SK-N-SH treated with all-trans-retinoic acid at 6 μM for 48 hours (cell line): ENCODE measurements at regions not wholly inside any gene's neighbourhood (a gene's known extent, or its start where the extent isn't known, plus 50 kb on each side); places are given as distances from the start of the nearest gene placed in this dataset.

ENCODE experiments used
- CREB5 ChIP-seq: fragments of 250-450 bp; sonication (Bioruptor Pico); IDR thresholded peaks from 2 replicates; pipeline ENCODE4 v1.5.1; 2020; ENCODE audit warnings: low read depth, mild to moderate bottlenecking, moderate library complexity
- CSDC2 ChIP-seq: fragments of 250-450 bp; sonication (Bioruptor Pico); IDR thresholded peaks from 2 replicates; pipeline ENCODE4 v1.5.0; 2020; ENCODE audit warnings: mild to moderate bottlenecking, moderate library complexity
- OSR1 ChIP-seq: fragments of 250-450 bp; sonication (Bioruptor Pico); IDR thresholded peaks from 2 replicates; pipeline ENCODE4 v1.8.0; 2022; ENCODE audit warnings: moderate library complexity, mild to moderate bottlenecking, inconsistent platforms
- POU6F1 ChIP-seq: fragments of 250-450 bp; sonication (Bioruptor Pico); IDR thresholded peaks from 2 replicates; pipeline ENCODE4 v1.8.0; 2021; ENCODE audit warnings: low read depth, mild to moderate bottlenecking, moderate library complexity, borderline replicate concordance
- TOX ChIP-seq: fragments of 250-450 bp; sonication (Bioruptor Pico); IDR thresholded peaks from 2 replicates; pipeline ENCODE4 v1.8.0; 2021; ENCODE audit warnings: mild to moderate bottlenecking, moderate library complexity, borderline replicate concordance
- ZFP3 ChIP-seq: fragments of 250-450 bp; sonication (Bioruptor Pico); IDR thresholded peaks from 2 replicates; pipeline ENCODE4 v1.5.0; 2020; ENCODE audit warnings: mild to moderate bottlenecking, moderate library complexity
- ZFP30 ChIP-seq: fragments of 450-650 bp; formaldehyde crosslinking; IDR thresholded peaks from 2 replicates; pipeline ENCODE4 v1.5.0; 2022; ENCODE audit warnings: mild to moderate bottlenecking, moderate library complexity
- ZNF565 ChIP-seq: fragments of 450-650 bp; formaldehyde crosslinking; conservative IDR thresholded peaks from 2 replicates; pipeline ENCODE4 v1.5.0; 2020; ENCODE audit warnings: low read depth, mild to moderate bottlenecking, moderate library complexity
- ZNF70 ChIP-seq: fragments of 450-650 bp; formaldehyde crosslinking; IDR thresholded peaks from 2 replicates; pipeline ENCODE4 v1.5.0; 2020; ENCODE audit warnings: mild to moderate bottlenecking, moderate library complexity
- TF ChIP-seq, protein P1 (sequence below): fragments of 250-450 bp; sonication (Bioruptor Pico); IDR thresholded peaks from 2 replicates; pipeline ENCODE4 v1.8.0; 2020; ENCODE audit warnings: mild to moderate bottlenecking, moderate library complexity, borderline replicate concordance

DNA sequence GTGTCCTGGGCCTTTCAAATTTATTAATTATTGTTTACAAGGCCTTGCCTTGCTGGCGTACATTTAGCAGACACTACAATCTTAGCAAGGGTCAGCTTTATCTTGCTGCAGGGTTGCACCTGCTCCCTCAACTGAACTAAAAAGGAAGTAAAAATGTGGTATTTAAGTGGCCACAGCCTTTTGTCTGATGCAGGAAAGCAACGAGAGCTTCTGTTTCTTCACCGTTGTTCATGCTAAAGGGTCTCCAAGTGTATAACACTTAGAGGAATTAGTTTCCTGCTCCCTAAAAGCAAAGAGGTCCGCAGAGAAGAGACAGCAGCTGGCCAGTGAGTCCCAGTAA, 62.8 kb upstream of the EGLN3 start:
- TF ChIP-seq CREB5 (CRISPR knock-in tag): no peak
- TF ChIP-seq, protein P1, sequence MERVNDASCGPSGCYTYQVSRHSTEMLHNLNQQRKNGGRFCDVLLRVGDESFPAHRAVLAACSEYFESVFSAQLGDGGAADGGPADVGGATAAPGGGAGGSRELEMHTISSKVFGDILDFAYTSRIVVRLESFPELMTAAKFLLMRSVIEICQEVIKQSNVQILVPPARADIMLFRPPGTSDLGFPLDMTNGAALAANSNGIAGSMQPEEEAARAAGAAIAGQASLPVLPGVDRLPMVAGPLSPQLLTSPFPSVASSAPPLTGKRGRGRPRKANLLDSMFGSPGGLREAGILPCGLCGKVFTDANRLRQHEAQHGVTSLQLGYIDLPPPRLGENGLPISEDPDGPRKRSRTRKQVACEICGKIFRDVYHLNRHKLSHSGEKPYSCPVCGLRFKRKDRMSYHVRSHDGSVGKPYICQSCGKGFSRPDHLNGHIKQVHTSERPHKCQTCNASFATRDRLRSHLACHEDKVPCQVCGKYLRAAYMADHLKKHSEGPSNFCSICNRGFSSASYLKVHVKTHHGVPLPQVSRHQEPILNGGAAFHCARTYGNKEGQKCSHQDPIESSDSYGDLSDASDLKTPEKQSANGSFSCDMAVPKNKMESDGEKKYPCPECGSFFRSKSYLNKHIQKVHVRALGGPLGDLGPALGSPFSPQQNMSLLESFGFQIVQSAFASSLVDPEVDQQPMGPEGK (CRISPR knock-in tag): no peak
- TF ChIP-seq CSDC2 (CRISPR knock-in tag): no peak
- no peak for TF ChIP-seq ZFP30 (CRISPR knock-in tag)
- TF ChIP-seq OSR1 (CRISPR knock-in tag): no peak
- no peak for TF ChIP-seq ZFP3
- TF ChIP-seq TOX (CRISPR knock-in tag): no peak
- no peak for TF ChIP-seq POU6F1
- TF ChIP-seq ZNF70 (CRISPR knock-in tag): no peak
- TF ChIP-seq ZNF565 (CRISPR knock-in tag): no peak
